Adrenal gland (tissue), 5 donors: ENCODE measurements at regions not wholly inside any gene's neighbourhood (a gene's known extent, or its start where the extent isn't known, plus 50 kb on each side); places are given as distances from the start of the nearest gene placed in this dataset.

Source experiments
- CTCF ChIP-seq, 6 experiments: fragments of 450-650 bp in 4 of 6; fragments of 200-600 bp in 2 of 6; sonication (generic) in 1 of 6; IDR thresholded peaks; 1 replicate in 5 of 6; 2 replicates in 1 of 6; pipeline versions ENCODE4 v1.5.1 to v1.8.0; 2016 to 2021; ENCODE audit warnings: antibody characterized with exemption in 6 of 6, mild to moderate bottlenecking in 2 of 6, moderate library complexity in 1 of 6
- POLR2A ChIP-seq, 2 donors: fragments of 450-650 bp; IDR thresholded peaks; one replicate each; pipeline ENCODE4 v1.6.1; 2017; ENCODE audit warnings: antibody characterized with exemption in 2 of 2, mild to moderate bottlenecking in 2 of 2, moderate library complexity in 1 of 2
- donor health status: DM: no; HTN: no; CAD: no.

DNA sequence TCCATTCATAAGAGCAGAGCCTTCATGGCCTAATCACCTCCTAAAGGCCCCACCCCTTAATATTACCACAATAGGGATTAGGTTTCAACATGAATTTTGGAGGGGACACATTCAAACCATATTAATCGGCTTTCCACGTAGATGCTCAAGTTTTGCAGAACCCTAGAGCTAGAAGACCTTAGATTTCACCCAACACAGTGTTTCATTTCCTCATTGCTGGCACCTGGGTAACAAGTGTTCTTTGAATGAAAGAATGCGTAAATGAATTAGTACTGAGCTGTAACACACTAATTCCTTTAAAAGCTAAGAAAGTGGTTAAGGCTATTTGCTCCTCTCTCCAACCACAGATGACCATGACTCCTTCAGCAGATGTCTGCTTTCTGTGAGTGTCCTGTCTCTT lies 252.5 kb downstream of the SMAD2 start:
- no peak for TF ChIP-seq CTCF (IDR thresholded peaks at IDR 0.05)
- TF ChIP-seq POLR2A (IDR thresholded peaks at IDR 0.05) = no peak
